Islet of Langerhans (tissue), 1 donor: ENCODE measurements at regions not wholly inside any gene's neighbourhood (a gene's known extent, or its start where the extent isn't known, plus 50 kb on each side); places are given as distances from the start of the nearest gene placed in this dataset.

Source experiments
- FAIRE-seq: peaks from one replicate; lab custom pipeline; 2011; peaks lifted over from hg19 to GRCh38; lab: Jason Lieb, UNC

DNA sequence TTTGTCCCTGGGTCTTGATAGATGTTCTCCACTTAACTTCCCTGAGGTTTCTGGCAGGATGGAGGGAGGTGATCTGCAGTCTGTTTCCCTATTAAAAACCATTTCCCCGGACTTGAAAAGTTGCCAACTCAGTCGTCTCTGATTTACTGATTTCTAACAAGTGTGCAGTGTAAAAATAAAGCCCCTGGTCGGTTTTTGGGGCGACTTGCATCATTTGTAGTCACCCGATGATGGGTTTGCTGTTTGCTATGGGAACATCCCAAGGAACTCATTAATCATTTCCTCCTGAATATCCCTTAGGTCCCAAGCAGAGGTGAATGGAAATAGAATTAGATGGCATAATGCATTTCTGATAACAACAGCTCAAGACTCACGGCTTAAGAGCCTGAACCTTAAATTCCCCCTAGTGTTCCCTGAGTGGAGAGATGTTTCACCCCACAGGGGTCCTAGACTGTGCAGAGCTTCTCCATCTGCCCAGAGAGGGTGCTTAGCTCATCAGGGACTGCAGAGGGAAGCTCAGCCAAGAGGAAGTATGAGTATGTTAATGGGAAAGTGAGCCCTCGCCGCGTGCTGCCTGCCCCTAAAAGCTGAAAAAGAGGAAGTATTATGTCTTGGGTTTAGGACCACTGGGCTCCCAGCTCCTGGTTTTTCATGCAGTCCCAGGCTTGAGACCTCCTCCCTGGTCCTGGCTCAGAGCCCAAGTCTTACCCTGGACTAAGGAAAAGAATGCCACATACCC is 115.1 kb upstream of the DAP start:
- FAIRE-seq: no peak

DNA sequence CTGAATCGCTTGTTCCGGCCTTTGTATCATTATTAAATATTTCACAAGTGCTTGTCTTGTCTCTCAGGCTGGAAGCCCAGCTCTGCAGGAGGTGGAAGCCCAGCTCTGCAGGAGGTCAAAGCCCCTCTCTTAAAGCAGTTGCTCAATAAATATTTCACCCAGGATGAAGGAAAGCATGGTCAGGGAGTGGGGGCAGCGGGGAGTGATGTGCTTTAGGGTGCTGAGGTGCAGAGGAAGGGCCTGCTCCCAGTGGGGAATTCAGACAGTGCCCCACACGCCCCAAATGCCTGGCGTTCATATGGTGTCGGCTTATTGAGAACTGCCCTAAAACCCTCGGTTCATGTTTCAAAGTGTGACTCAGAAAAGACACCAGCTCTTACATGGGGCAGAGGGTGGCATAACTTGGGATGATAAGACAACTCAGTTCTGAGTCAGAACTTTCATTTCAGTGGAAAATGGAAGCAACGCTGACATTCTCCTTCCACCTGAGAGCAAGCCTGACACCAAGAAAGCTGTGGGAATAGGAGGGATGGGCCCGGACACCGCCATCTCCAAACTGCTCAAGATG is 114.3 kb upstream of the DAP start:
- FAIRE-seq: no peak

DNA sequence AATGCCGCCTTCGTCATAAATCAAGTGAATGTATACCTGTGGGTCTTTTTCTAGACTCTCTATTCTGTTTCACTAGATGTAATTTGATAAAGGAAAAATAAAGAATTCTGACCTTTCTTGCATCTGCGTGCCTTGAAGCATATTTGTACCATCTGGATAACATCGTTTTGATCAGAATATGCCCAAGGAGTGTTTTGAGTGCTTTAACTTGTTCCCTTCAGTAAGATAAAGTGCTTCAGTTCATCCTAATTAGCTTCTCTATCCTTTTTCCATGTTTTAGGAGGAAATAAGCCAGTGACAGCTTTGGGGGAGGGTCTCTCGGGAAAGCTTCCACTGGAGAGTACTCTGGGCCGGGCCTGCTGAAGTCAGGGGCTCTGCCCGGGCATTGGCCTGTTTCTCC is 113.5 kb upstream of the DAP start:
- no peak for FAIRE-seq

DNA sequence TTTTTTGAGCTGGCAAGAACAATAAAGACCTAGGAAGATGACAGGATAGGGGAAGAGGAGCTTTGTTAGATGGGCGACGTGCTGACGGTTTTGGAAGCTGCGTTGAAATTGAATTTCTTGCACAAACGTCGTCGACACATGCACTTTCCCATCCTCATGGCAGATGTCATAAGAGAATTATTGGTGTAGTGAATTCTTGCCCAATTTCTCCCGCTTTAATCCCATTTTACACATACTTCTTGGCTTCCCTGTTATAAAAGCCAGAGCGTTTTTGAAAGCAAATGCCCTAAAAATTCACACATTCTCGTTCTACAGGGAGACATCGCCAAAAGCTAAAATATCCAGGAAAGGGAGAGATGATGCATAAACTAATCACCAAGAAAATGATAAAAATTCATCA is 109.8 kb upstream of the DAP start:
- FAIRE-seq: no peak

DNA sequence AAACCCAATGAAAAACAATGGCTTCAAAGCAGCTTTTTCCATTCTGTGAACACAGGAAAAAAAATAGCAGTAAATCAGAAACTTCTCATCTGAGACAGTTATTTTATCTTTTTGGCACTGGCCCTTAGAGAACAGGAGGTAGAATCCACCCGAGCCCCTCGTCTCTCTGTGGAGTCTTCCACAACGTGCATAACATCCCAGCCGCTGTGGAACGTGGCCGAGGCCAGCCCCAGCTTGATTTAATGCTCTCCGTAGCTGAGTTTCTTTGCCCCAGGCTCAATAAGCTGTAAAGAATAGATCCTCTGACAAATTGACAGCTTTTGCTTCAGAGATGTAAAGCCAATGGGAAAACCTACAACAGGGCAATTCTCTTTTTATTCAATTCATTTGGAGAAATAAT is 107.9 kb upstream of the DAP start:
- no peak for FAIRE-seq

DNA sequence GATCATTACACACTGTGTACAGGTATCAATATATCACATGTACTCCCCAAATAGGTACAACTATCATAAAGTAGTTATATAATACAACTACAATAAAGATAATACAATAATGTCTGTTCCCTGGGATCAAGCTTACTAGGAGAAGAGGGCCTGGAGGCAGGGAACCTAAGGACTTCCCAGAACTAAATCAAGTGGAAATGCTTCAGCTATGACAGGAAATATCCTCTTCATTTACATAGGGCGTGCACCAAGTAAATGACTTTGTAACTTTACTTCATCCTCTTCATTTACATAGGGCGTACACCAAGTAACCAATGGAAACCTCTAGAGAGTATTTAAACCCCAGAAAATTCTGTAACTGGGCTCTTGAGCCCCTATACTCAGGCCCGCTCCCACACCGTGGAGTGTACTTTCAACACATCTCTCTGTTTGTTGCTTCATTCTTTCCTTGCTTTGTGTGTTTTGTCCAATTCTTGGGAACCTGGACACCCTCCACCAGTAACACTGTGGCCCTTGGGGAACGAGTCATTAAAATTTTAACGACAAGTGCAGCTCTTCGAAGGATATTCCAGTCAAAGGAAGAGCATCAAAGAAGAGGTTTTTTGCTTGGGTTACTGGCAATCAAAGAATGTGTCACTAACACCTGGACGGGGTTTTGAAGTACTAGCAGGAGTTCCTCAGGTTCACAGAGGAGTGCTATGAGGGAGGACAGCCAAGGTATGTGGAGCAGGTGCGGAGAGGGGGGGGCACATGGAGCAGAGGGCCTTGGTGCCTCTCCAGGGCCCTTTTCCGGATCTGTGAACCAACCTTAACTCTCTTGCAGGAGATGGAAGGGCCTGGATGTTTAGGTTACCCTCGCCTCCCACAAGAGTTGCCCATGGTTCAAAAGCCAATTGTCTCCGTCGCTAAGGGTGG is 106.6 kb upstream of the DAP start:
- FAIRE-seq: no peak

DNA sequence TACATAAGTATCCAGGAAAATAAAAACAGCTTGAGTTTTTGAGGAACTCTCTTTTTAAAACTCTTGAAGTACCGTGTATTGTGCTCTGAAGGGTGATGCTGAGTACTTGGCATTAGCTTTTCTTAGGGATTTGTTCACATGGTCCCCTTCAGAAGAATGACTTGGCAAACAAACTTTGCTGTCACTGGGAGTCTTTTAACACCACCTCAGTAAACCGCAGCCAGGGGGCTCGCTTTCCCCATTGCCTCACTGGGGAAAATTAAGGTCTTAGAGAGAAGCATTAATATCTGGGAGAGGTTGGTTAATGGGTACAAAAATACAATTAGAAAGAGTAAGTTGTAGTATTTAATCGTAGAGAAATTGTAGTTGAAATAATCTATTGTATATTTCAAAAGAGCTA is 105.9 kb upstream of the DAP start:
- FAIRE-seq: no peak

DNA sequence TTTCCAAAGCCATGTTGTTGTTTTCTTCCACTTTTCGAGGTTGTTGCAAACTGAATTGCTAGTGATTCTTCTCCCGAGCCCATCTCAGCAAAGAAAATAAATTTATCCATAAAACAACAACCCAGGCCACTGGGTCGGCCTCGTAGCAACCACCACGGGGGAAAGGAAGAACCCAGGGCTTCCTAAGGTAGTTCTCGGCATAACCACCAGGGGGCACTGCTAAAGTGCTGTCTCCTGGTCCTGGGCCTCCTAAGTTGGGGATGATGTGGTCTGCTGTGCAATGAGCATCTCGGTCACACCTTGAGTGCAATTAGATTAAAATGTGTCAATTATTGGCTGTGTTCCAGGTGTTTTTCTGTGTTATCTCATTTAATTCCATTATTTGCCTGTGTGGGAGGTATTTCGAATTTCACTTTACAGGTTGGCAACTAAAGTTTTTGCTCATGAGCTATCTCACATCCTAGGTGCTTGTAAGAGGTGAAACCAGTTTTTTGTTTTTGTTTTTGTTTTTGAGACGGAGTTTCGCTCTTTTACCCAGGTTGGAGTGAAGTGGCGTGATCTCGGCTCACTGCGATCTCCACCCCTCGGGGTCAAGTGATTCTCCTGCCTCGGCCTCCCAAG is 102.8 kb upstream of the DAP start:
- no peak for FAIRE-seq

DNA sequence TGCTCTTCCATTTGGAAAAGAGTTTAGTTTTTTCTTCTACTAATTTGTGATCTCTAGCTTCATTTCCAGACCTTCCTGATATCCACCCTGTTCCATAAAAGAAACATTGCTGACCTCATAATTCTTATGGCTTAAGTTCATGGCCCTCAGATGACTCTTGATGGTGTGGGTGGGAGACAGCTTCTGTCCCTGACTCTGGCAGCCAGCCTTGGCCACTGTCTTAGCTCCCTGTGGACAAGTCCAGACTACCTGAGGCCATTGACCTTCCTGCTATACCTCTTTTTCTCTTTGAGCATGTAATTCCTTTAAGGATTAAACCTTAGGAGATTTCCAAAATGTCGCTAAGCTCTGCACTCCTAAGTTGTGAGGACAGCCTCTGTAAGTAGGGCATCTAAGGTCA is 101.1 kb upstream of the DAP start:
- FAIRE-seq: no peak

DNA sequence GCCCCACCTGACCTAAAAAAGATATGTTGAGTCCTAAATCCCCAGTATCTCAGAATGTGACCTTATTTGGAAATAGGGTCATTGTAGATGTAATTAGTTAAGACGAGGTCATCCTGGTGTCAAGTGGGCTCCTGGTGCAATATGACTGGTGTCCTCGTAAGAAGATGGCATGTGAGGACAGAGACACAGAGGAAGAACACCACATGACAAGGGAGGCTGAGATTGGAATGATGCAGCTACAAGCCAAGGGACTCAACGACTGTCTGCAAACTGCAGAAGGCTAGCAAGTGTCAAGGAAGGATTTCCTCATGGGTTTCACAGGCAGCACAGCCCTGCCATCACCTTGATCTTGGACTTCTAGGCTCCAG is 100.4 kb upstream of the DAP start:
- no peak for FAIRE-seq

DNA sequence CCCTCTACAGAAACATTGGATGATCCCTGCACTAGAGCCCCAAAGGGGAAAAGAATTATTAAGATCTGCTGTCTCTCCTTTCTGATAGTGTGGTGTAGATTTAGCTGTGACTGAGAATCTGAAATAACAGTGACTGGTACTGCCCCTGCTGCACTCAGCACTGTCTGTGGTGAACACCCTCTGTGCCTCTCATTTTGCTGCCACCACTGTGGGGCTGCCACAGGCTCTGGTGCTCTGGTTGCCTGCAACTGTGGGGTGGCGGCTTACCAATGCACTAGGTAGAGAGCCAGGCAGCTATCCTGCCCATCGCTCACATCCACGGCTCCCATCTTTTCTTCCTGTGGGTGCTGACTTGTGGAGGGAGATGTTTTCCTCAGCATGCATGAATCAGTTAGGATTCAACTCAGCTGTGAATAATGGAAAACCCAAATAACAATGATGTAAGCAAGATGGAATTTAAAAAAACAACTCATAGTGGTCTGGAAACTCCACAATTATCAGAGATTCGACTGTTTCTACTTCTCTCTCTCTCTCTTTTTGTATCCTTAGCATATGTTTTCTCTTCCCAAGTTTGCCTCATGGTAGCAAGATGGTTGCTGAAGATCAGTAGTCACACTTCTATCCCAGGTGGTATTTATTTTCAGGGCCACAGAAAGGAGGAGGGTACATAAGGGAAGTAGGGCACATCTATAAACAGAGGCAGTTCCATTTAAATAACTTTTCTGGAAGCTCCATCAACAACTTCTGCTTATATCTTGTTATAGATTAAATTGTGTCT is 99.8 kb upstream of the DAP start:
- no peak for FAIRE-seq

DNA sequence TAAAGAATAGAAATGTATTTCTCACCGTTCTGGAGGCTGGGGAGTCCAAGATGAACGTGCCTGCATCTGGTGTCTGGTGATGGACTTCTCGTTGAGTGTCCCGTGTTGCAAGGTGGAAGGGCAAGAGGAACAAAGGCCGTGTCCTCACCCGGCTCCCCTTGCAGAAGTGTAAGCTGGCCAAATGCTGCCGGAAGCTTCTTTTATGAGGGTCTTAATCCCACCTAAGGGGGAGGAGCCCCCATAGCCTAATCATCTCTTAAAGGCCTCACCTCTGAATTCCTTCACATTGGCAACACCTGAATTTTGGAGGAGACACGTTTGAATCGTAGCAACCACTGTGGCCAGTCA is 99.1 kb upstream of the DAP start:
- FAIRE-seq: no peak

DNA sequence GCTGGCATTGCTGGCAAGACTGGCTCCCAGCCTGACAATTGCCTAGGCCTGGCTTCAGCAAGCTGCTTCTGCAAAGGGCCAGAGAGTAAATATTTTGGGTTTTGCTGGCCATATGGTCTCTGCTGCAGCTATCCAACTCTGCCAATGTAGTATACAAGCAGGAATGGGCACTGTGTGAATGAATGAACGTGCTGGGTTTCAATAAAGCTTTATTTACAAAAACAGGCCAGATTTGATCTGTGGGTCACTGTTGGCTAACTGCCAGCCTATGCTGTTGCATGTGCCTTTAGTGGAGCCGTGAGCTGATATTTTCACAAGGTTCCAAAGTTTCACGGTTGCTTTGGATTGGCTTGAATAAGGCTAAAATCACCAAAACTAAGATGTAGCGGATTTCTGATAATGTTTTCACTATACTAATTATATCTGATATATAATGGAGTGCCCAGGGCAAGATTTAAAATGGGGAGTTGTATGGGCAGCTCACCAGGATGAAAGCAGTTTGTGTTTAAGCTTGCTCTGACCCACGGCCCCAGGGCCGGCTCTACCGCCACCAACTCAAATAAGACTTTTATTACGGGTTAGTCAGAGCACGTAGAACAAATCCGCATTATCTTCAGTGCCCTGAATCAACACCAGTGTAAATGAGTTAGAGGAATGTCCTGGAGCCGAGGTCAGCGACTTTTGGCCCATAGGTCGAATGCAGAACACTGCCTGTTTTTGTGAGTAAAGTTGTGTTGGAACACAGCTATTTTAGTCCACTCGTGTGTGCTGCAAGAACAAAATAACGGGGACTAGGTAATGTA is 98.6 kb upstream of the DAP start:
- no peak for FAIRE-seq

DNA sequence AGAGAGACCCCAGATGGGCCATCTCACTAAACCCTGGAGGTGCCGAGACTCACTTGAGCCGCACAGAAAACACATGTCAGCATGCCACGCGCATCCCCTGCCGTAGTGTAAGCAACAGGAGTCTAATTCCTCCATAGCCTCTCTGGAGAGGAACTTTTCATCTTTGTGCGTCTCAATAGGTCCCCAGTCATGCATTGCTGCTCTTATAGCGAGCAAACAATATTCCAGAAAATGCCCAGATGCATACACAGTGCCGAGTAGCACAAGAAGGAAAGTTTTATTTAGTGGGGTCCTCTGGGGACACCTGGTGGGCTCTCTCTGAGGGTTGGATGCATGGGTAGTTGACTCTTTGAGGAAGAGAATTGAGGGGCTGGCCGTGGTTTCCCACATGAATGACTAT is 97.9 kb upstream of the DAP start:
- FAIRE-seq: no peak

DNA sequence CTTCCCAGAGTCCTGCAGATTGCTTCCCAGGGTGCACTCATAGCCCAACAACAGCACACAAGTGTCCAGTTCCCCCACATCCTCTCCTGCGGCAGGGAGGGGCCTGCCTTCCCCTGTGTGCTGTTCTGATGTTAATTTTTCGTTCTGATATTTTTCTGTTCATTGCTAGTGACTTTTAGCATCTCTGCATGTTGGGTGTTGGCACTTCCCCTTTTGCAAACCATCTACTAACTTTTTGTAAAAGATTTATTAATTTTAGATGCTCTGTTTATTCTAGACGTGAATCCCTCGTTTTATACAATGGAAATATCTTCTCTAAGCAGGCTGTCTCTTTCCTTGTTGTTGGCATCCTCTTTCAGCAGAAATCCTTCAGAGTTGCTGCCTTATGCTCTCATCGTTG is 97.3 kb upstream of the DAP start:
- no peak for FAIRE-seq

DNA sequence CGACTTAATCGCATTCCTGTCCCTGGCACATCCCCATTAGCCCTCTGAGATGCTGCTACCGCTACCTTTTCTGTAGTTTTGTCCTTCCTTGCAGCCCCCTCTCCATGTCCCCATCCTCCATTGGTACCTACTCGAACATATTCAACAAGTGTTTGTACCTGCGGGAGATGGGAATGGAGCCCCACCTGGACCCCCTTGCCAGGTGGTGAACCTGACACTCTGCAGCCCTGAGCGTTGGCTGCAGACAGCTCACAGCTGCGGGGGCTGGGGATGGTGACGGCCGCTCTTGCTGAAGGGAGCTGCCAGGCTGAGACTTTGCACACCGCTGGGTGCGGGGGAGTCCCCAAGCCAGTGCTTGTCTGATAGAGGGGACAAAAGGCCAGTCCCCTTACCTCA is 96.3 kb upstream of the DAP start:
- no peak for FAIRE-seq

DNA sequence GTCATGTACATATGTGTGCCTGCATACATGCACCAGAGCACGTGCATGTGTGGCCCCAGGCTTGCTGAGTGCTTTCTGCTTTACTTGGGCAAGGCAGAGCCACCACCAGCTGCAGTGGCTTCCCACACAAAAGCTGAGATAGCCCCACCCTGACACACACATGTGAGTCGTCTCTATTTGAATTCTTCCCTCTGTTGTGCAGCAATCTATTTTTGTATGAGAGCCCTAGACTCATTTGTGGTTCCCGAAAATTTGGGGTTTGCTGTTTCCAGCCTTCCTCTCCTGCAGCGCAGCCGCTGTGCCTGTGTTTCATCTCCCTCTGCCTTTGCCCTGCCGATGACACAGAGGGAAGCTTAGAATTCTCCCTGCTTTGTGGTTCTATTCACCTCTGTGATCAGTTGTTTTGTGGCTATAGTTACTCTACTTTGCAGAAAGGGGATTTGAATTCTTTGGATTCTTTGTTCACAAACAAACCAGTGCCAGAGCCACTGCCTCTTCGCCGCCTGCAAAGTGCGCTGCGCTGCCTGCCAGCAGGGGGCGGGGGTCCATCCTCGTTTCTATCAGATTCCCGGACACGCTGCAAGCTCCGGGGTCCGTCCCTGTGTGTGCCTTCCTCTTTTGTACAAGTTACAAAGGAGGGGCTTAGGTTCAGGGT is 95.8 kb upstream of the DAP start:
- FAIRE-seq: no peak

DNA sequence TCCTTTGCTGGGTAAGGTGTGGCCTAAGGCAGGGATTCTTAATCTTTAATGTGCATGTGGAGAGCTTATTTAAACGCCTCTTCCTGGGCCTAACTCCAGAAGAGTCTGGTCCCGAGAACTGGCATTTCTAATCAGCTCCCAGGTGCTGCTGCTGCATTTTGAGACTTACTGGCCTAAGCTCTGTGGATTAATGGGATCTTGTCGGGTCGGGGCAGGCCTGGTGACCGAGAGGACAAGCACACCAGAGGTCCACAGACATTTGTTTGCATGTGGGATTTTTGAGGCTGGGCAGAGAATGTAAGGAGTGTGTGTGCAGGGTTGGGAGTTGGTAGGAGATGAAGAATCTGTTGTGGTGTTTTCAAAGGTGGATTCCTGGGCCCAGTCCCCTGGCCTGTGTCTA is 95.0 kb upstream of the DAP start:
- FAIRE-seq: no peak

DNA sequence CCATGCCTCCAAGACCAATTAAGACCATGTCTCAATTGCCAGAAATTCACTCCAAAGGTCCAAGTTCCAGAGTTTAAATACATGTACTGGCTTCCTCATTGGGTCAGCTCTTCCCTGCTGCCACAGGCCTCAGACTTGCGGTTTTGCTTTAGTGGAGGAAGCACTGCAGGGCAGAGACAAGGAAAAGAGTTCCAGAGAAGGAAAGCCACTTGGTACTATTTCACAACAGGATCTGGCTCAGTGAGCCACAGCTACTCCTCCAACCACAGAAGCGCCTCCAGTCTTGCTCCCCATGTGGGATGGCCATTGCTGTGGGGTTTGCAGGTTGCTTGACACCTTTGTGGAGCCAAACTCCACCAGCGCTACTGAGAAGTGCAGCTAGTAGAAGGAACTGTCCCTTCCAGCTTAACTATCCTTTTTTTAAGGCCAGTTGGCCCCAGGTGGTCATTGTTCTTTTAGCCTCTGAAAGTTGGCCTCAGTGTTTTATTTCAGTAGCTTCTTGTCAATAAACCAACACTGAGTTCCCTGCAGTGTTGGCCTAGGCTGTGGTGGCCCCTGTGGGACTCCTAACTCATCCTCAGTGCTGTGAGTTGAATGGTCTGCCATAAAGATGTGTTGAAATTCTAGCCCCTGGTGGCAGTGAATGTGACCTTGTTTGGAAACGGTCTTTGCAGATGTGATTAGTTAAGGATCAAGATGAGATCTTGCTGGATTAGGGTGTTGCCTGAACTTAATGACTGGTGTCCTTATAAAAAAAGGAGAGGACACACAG is 93.7 kb upstream of the DAP start:
- FAIRE-seq: no peak

DNA sequence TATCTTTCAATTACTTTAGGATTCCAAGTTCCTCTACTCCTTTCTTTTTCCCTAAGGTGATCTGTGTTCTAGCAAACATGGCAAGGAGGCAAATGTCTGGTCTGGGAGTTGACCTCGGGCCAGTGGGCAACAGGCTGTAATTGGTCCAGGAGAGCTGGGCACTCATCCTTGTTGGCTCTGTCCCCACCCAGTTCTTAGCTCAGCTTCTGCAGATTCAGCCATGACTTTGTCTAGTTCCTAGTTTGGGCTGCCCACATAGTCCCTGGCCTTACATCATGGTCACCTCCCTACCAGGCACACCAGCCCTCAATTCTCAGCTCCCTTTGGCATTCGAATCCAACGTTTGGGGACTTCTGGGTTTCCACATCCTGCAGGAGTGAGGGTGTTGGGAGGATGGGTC is 92.1 kb upstream of the DAP start:
- no peak for FAIRE-seq
